ENCODE measurements at regions not wholly inside any gene's neighbourhood (a gene's known extent, or its start where the extent isn't known, plus 50 kb on each side); places are given as distances from the start of the nearest gene placed in this dataset.

DNA sequence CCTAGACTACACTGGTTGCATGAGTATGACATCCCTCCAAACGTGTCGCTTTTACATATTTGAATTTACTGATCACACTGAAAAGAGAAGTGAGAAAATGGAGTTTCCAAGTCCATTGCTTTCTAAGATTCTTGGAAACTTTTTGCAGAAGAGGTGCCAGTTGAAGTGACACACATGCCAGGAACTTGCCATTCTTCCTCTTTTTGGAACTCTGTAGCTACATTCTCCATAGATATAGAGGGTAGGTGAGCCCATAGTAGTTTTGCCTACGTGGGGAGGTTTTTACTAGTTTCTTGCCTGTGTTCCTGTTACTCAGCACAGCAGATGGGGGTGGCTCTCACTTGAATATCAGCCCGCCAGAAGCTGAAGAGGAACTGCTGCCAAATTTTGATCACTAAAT, 286.6 kb upstream of the NRP1 start:
- TF ChIP-seq, protein P1, sequence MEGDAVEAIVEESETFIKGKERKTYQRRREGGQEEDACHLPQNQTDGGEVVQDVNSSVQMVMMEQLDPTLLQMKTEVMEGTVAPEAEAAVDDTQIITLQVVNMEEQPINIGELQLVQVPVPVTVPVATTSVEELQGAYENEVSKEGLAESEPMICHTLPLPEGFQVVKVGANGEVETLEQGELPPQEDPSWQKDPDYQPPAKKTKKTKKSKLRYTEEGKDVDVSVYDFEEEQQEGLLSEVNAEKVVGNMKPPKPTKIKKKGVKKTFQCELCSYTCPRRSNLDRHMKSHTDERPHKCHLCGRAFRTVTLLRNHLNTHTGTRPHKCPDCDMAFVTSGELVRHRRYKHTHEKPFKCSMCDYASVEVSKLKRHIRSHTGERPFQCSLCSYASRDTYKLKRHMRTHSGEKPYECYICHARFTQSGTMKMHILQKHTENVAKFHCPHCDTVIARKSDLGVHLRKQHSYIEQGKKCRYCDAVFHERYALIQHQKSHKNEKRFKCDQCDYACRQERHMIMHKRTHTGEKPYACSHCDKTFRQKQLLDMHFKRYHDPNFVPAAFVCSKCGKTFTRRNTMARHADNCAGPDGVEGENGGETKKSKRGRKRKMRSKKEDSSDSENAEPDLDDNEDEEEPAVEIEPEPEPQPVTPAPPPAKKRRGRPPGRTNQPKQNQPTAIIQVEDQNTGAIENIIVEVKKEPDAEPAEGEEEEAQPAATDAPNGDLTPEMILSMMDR (IDR thresholded peaks at IDR 0.05) = no peak
- TF ChIP-seq POLR2A (IDR thresholded peaks at IDR 0.05) = no peak
- no peak for TF ChIP-seq POLR2AphosphoS5 (IDR thresholded peaks at IDR 0.05)
- no peak for TF ChIP-seq EP300 (IDR thresholded peaks at IDR 0.05; ENCODE audit: low read depth)
